ENCODE measurements at regions not wholly inside any gene's neighbourhood (a gene's known extent, or its start where the extent isn't known, plus 50 kb on each side); places are given as distances from the start of the nearest gene placed in this dataset.

- no peaks in the 10 kb centered on the region for H3K4me1 ChIP-seq (replicated peaks in 1 of 2; ENCODE audit: control insufficient read depth in 2 of 2, insufficient read depth in 2 of 2, low read length in 2 of 2)
- no peak for TF ChIP-seq ZBTB49 (CRISPR knock-in tag; IDR thresholded peaks at IDR 0.05; ENCODE audit: borderline replicate concordance)
- TF ChIP-seq, protein P1, sequence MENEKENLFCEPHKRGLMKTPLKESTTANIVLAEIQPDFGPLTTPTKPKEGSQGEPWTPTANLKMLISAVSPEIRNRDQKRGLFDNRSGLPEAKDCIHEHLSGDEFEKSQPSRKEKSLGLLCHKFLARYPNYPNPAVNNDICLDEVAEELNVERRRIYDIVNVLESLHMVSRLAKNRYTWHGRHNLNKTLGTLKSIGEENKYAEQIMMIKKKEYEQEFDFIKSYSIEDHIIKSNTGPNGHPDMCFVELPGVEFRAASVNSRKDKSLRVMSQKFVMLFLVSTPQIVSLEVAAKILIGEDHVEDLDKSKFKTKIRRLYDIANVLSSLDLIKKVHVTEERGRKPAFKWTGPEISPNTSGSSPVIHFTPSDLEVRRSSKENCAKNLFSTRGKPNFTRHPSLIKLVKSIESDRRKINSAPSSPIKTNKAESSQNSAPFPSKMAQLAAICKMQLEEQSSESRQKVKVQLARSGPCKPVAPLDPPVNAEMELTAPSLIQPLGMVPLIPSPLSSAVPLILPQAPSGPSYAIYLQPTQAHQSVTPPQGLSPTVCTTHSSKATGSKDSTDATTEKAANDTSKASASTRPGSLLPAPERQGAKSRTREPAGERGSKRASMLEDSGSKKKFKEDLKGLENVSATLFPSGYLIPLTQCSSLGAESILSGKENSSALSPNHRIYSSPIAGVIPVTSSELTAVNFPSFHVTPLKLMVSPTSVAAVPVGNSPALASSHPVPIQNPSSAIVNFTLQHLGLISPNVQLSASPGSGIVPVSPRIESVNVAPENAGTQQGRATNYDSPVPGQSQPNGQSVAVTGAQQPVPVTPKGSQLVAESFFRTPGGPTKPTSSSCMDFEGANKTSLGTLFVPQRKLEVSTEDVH (IDR thresholded peaks at IDR 0.05; ENCODE audit: low read depth, partially characterized antibody): no peak
- TF ChIP-seq, protein P2, sequence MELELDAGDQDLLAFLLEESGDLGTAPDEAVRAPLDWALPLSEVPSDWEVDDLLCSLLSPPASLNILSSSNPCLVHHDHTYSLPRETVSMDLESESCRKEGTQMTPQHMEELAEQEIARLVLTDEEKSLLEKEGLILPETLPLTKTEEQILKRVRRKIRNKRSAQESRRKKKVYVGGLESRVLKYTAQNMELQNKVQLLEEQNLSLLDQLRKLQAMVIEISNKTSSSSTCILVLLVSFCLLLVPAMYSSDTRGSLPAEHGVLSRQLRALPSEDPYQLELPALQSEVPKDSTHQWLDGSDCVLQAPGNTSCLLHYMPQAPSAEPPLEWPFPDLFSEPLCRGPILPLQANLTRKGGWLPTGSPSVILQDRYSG (tag; conservative IDR thresholded peaks at IDR 0.05; ENCODE audit: low read depth): no peak
- no peak for TF ChIP-seq SAP30 (IDR thresholded peaks at IDR 0.05; ENCODE audit: borderline replicate concordance, insufficient read depth, low read depth, low read length, poor library complexity, severe bottlenecking)
- no peak for TF ChIP-seq NFIC (IDR thresholded peaks at IDR 0.05)
- no peak for TF ChIP-seq MTA3 (IDR thresholded peaks at IDR 0.05; ENCODE audit: borderline replicate concordance)
- TF ChIP-seq ETS2 (tag; IDR thresholded peaks at IDR 0.05; ENCODE audit: borderline replicate concordance, poor library complexity, severe bottlenecking): no peak
- no peak for TF ChIP-seq NCOA4 (IDR thresholded peaks at IDR 0.05; ENCODE audit: partially characterized antibody)
- TF ChIP-seq ZBTB43 (CRISPR knock-in tag; IDR thresholded peaks at IDR 0.05): no peak
- no peaks in the 10 kb centered on the region for H3K9me3 ChIP-seq (replicated peaks; ENCODE audit: control insufficient read depth, insufficient read depth, low read depth, low read length)
- H4K20me1 ChIP-seq (replicated peaks; ENCODE audit: control insufficient read depth, insufficient read depth, low read length): no peaks in the 10 kb centered on the region; the same call in 1 of the 2 replicates
- ChIA-PET CTCF (ENCODE audit: low intra/inter-chr PET ratio) (no interaction called here), POLR2A (interaction anchor here (0.9 kb wide), 1 partner anchor 11 kb away, joined by 3 read pairs; no protein-coding TSS in a partner anchor)
- no peak overlapping the region for H3K27ac ChIP-seq (ENCODE audit: extremely low read depth, low read depth, low read length)
- intact Hi-C loops (cut with micrococcal nuclease) (loop anchor here (5.0 kb wide), 1 partner anchor 57 kb away; no protein-coding TSS in a partner anchor), in situ Hi-C loops (cut with MboI) (no loop called here)
- no peaks in the 10 kb centered on the region for H3K9me1 ChIP-seq (ENCODE audit: control insufficient read depth, insufficient read depth, low read length)
- H3K79me2 ChIP-seq (ENCODE audit: control insufficient read depth, insufficient read depth, low read length): no peaks in the 10 kb centered on the region
- ATAC-seq (no peak), FAIRE-seq (no peak), DNase-seq (ENCODE audit: extremely low read depth in 1 of 4, low spot score in 3 of 4) (no peak)
- no peak overlapping the region for H2AFZ ChIP-seq (ENCODE audit: low read depth, low read length)
- no TSS peak for BruUV-seq (replicated peaks)
- H3K27me3 ChIP-seq (ENCODE audit: control insufficient read depth in 2 of 2, insufficient read depth in 2 of 2, low read length in 2 of 2): peaks cover 32 to 41% of the 10 kb centered on the region in 2 experiments
- no peak overlapping the region for H3K4me3 ChIP-seq
- WGBS (ENCODE audit: insufficient coverage, low coverage, missing lambda C conversion rate): 0% methylated on average over 2 of the region's 2 CpGs
- H3K9ac ChIP-seq (ENCODE audit: insufficient read depth in 1 of 2, low read depth in 2 of 2, low read length in 2 of 2): no peak overlapping the region
- no peak overlapping the region for H3K4me2 ChIP-seq (ENCODE audit: insufficient read depth, low read length)
- H3K36me3 ChIP-seq (ENCODE audit: control insufficient read depth, insufficient read depth, low read length): no peaks in the 10 kb centered on the region
Measured at GRCh38 chr6:150744522-150745260, 120.8 kb upstream of the MTHFD1L start.
